Stomach (tissue), 4 donors: ENCODE measurements at regions not wholly inside any gene's neighbourhood (a gene's known extent, or its start where the extent isn't known, plus 50 kb on each side); places are given as distances from the start of the nearest gene placed in this dataset.

Experiments
- CTCF ChIP-seq, 7 experiments: fragments of 450-650 bp in 4 of 7; fragments of 200-600 bp in 3 of 7; sonication (generic) in 3 of 7; IDR thresholded peaks; one replicate each; pipeline ENCODE4 v1.5.1; 2016 to 2019; ENCODE audit warnings: antibody characterized with exemption in 7 of 7, control low read depth in 2 of 7, mild to moderate bottlenecking in 1 of 7
- EP300 ChIP-seq: sonication (generic); formaldehyde crosslinking; IDR thresholded peaks from one replicate; pipeline ENCODE4 v1.6.1; 2017; ENCODE audit warnings: antibody characterized with exemption
- POLR2A ChIP-seq, 4 donors: fragments of 450-650 bp; IDR thresholded peaks; one replicate each; pipeline ENCODE4 v1.6.1; 2016; ENCODE audit warnings: antibody characterized with exemption in 4 of 4, control low read depth in 2 of 4, mild to moderate bottlenecking in 1 of 4, moderate library complexity in 1 of 4
- POLR2AphosphoS5 ChIP-seq, 3 donors: sonication (generic); formaldehyde crosslinking; IDR thresholded peaks; one replicate each; pipeline ENCODE4 v1.6.1; 2016; ENCODE audit warnings: antibody characterized with exemption in 3 of 3

- no peak for TF ChIP-seq CTCF (IDR thresholded peaks at IDR 0.05)
- TF ChIP-seq POLR2A (IDR thresholded peaks at IDR 0.05), result no peak
- no peak for TF ChIP-seq POLR2AphosphoS5 (IDR thresholded peaks at IDR 0.05)
- TF ChIP-seq EP300, result no peak
Observed at GRCh38 chr2:57429831-57430230, 616.8 kb upstream of the VRK2 start.
